ENCODE measurements at regions not wholly inside any gene's neighbourhood (a gene's known extent, or its start where the extent isn't known, plus 50 kb on each side); places are given as distances from the start of the nearest gene placed in this dataset.
A peak's percentile ranks its signal among the peaks of the same experiment; 100 is the strongest.

DNA sequence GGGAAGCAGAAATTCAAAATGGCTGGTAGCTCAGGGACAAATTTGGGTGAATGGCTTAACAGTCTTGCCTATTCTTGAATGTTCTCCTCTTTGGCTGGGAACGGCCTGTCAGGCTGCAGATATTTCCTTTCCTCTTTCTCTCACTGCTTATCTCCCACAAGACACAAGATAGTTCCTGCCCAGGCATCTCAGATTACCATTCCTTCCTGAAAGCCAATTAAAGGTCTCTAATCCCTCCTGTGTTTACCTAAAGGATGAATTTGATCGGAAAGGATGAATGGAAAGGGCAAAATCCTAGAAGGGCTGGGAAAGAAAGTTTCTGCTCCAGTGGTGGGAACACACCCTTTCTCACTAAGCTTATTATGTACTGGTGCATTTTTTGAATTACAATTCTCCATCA lies 95.9 kb upstream of the JAG1 start:
- WGBS (ENCODE audit: insufficient coverage): no CpG with 5 or more reads among the region's 2 CpGs
- H3K27ac ChIP-seq (ENCODE audit: insufficient read depth in 1 of 2, low read depth in 1 of 2, low read length in 2 of 2, poor library complexity in 1 of 2, severe bottlenecking in 2 of 2): no peak overlapping the region
- no peaks in the 10 kb centered on the region for H3K36me3 ChIP-seq (ENCODE audit: control insufficient read depth in 4 of 4, insufficient read depth in 4 of 4, low read length in 3 of 4)
- ChIA-PET POLR2A (no interaction called here), CTCF (interaction anchor here (1.2 kb wide), 1 partner anchor 31 kb away, joined by 3 read pairs; no protein-coding TSS in a partner anchor)
- H3K9me3 ChIP-seq (ENCODE audit: control extremely low read depth in 1 of 5, control insufficient read depth in 4 of 5, insufficient read depth in 2 of 5, low read depth in 1 of 5, low read length in 4 of 5): no peaks in the 10 kb centered on the region
- no peak overlapping the region for H3K4me3 ChIP-seq (ENCODE audit: control insufficient read depth in 1 of 7, extremely low read depth in 1 of 7, insufficient read depth in 4 of 7, low read depth in 2 of 7, low read length in 6 of 7)
- peaks cover 0 to 7% (median 0%) of the 10 kb centered on the region in 4 experiments for H3K4me1 ChIP-seq (ENCODE audit: control extremely low read depth in 1 of 4, control insufficient read depth in 4 of 4, insufficient read depth in 4 of 4, low read length in 3 of 4)
- H3K27me3 ChIP-seq (replicated peaks in 2 of 5; ENCODE audit: control insufficient read depth in 4 of 5, insufficient read depth in 5 of 5, low read length in 4 of 5): no peaks in the 10 kb centered on the region
- DNase-seq: peak; percentile 4 to 22 (median 9)

DNA sequence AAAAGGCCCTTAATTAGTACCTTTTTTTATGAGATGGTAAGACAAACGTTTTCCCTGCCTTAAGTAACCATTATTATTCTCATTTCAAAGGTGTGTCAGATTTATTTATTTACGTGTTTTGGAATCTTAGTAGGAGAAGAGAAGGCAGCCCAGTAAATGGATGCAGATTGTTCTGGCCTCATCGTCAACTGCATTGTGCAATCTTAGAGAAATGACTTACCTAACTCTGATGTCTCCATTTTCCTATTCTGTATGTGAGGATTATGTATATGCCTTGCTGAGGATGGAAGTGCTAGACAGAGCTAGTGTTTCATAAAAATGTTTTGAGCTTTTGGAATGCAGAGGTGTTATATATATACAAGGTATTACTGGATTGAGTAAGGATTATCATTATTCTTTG lies 97.0 kb upstream of the JAG1 start:
- no peaks in the 10 kb centered on the region for H3K36me3 ChIP-seq (ENCODE audit: control insufficient read depth in 4 of 4, insufficient read depth in 4 of 4, low read length in 3 of 4)
- ChIA-PET CTCF (no interaction called here), POLR2A (no interaction called here)
- no peak overlapping the region for H3K27ac ChIP-seq (ENCODE audit: insufficient read depth in 1 of 2, low read depth in 1 of 2, low read length in 2 of 2, poor library complexity in 1 of 2, severe bottlenecking in 2 of 2)
- H3K4me3 ChIP-seq (ENCODE audit: control insufficient read depth in 1 of 7, extremely low read depth in 1 of 7, insufficient read depth in 4 of 7, low read depth in 2 of 7, low read length in 6 of 7): no peak overlapping the region
- DNase-seq: no peak
- WGBS (ENCODE audit: insufficient coverage): 86% methylated on average over 1 of the region's 3 CpGs
- H3K27me3 ChIP-seq (replicated peaks in 2 of 5; ENCODE audit: control insufficient read depth in 4 of 5, insufficient read depth in 5 of 5, low read length in 4 of 5): no peaks in the 10 kb centered on the region
- peaks cover 0 to 2% (median 0%) of the 10 kb centered on the region in 5 experiments for H3K9me3 ChIP-seq (ENCODE audit: control extremely low read depth in 1 of 5, control insufficient read depth in 4 of 5, insufficient read depth in 2 of 5, low read depth in 1 of 5, low read length in 4 of 5)
- H3K4me1 ChIP-seq (ENCODE audit: control extremely low read depth in 1 of 4, control insufficient read depth in 4 of 4, insufficient read depth in 4 of 4, low read length in 3 of 4): peaks cover 0 to 7% (median 0%) of the 10 kb centered on the region in 4 experiments

DNA sequence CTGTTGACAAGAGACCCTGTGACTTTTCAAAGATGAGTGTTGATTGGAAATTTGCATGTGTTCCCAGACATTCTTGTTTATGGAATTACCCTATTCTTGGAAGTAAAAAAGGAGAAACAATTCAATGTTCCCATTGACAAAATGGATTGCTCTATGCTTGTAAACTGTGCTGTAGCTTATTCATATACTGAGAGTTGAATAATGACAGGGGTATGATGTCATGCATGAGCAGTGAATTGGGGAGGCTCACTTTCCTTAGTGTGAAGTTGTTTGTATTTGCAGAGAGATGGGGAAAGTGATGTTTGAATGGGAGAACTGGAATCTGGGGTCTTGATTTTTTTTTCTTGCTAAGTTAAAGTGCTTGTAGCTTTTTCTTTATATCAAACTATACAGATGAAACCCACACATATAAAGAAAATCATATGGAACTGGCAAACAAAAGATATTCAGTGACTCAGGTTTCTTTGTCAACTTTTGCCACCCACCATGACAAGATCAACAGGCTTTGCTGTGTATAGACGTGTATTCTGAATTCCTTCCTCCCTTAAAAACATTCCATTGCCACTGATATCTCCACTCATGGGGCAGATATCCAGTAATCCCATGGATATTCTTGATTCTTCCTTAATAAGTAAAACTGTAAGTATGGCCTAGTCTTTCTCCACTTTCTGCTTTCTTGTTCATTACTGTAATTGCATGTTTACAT lies 97.8 kb upstream of the JAG1 start:
- POLR2A ChIA-PET: no interaction called here
- H3K9me3 ChIP-seq (ENCODE audit: control extremely low read depth in 1 of 5, control insufficient read depth in 4 of 5, insufficient read depth in 2 of 5, low read depth in 1 of 5, low read length in 4 of 5): peaks cover 0 to 2% (median 0%) of the 10 kb centered on the region in 5 experiments
- no peak overlapping the region for H3K4me3 ChIP-seq (ENCODE audit: control insufficient read depth in 1 of 7, extremely low read depth in 1 of 7, insufficient read depth in 4 of 7, low read depth in 2 of 7, low read length in 6 of 7)
- H3K27ac ChIP-seq (ENCODE audit: insufficient read depth in 1 of 2, low read depth in 1 of 2, low read length in 2 of 2, poor library complexity in 1 of 2, severe bottlenecking in 2 of 2): no peak overlapping the region
- H3K36me3 ChIP-seq (ENCODE audit: control insufficient read depth in 4 of 4, insufficient read depth in 4 of 4, low read length in 3 of 4): no peaks in the 10 kb centered on the region
- 100% methylated on average over 1 of the region's 1 CpG for WGBS (ENCODE audit: insufficient coverage)
- CTCF ChIA-PET: no interaction called here
- peaks cover 0 to 7% (median 0%) of the 10 kb centered on the region in 4 experiments for H3K4me1 ChIP-seq (ENCODE audit: control extremely low read depth in 1 of 4, control insufficient read depth in 4 of 4, insufficient read depth in 4 of 4, low read length in 3 of 4)
- no peak for DNase-seq
- H3K27me3 ChIP-seq (replicated peaks in 2 of 5; ENCODE audit: control insufficient read depth in 4 of 5, insufficient read depth in 5 of 5, low read length in 4 of 5): no peaks in the 10 kb centered on the region

DNA sequence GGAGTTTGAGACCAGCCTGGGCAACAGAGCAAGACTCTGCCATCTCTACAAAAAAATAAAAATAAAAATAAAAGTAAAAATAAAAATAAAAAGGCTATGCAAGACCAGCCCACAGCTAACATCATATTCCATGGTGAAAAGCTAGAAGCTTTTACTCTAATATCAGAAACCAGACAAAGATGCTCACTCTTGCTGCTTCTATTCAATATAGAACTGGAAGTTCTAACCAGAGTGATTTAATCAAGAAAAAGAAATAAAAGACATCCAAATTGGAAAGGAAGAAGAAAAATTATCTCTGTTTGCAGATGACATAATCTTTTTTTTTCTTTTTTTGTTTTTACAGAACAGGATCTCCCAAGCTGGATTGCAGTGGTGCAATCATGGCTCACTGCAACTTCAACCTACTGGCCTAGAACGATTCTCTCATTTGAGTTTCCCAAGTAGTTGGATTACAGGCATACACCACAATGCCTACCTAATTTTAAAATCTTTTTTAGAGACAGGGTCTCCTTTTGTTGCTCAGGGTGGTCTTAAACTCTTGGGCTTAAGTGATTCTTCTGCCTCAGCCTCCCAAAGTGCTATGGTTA lies 100.7 kb upstream of the JAG1 start:
- ChIA-PET POLR2A (interaction anchor here (0.7 kb wide), 1 partner anchor 166 kb away, joined by 4 read pairs; no protein-coding TSS in a partner anchor), CTCF (interaction anchor here (1.1 kb wide), 1 partner anchor 9 kb away, joined by 3 read pairs; no protein-coding TSS in a partner anchor)
- H3K4me3 ChIP-seq (ENCODE audit: control insufficient read depth in 1 of 7, extremely low read depth in 1 of 7, insufficient read depth in 4 of 7, low read depth in 2 of 7, low read length in 6 of 7): no peak overlapping the region
- no peaks in the 10 kb centered on the region for H3K36me3 ChIP-seq (ENCODE audit: control insufficient read depth in 4 of 4, insufficient read depth in 4 of 4, low read length in 3 of 4)
- H3K4me1 ChIP-seq (ENCODE audit: control extremely low read depth in 1 of 4, control insufficient read depth in 4 of 4, insufficient read depth in 4 of 4, low read length in 3 of 4): peaks cover 0 to 4% (median 0%) of the 10 kb centered on the region in 4 experiments
- peaks cover 0 to 2% (median 0%) of the 10 kb centered on the region in 5 experiments for H3K9me3 ChIP-seq (ENCODE audit: control extremely low read depth in 1 of 5, control insufficient read depth in 4 of 5, insufficient read depth in 2 of 5, low read depth in 1 of 5, low read length in 4 of 5)
- no peak overlapping the region for H3K27ac ChIP-seq (ENCODE audit: insufficient read depth in 1 of 2, low read depth in 1 of 2, low read length in 2 of 2, poor library complexity in 1 of 2, severe bottlenecking in 2 of 2)
- WGBS (ENCODE audit: insufficient coverage): 100% methylated on average over 1 of the region's 1 CpG
- DNase-seq: no peak
- H3K27me3 ChIP-seq (replicated peaks in 2 of 5; ENCODE audit: control insufficient read depth in 4 of 5, insufficient read depth in 5 of 5, low read length in 4 of 5): no peaks in the 10 kb centered on the region

DNA sequence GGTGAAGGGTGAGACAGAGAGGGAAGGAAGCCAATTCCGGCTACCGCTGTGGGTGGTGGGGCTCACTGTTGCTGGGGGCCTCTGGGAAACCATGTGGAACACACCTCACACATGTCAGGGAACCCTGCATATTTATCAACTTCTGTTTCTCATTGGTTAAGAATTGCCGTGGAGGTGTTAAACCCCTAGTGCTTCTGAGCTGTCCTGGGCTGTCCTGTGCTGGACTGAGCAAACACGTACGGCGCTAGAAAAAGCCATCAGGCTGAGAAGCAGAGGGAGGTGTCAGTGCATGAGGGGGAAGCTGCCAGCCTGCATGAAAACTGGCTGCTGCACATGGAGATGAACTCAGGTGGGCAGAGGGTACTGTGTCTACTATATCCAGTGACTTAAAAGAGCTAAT lies 103.9 kb upstream of the JAG1 start:
- no peak for DNase-seq
- no peaks in the 10 kb centered on the region for H3K36me3 ChIP-seq (ENCODE audit: control insufficient read depth in 4 of 4, insufficient read depth in 4 of 4, low read length in 3 of 4)
- POLR2A ChIA-PET: no interaction called here
- H3K4me3 ChIP-seq (ENCODE audit: control insufficient read depth in 1 of 7, extremely low read depth in 1 of 7, insufficient read depth in 4 of 7, low read depth in 2 of 7, low read length in 6 of 7): no peak overlapping the region
- no peaks in the 10 kb centered on the region for H3K27me3 ChIP-seq (replicated peaks in 2 of 5; ENCODE audit: control insufficient read depth in 4 of 5, insufficient read depth in 5 of 5, low read length in 4 of 5)
- CTCF ChIA-PET: no interaction called here
- peaks cover 0 to 2% (median 0%) of the 10 kb centered on the region in 5 experiments for H3K9me3 ChIP-seq (ENCODE audit: control extremely low read depth in 1 of 5, control insufficient read depth in 4 of 5, insufficient read depth in 2 of 5, low read depth in 1 of 5, low read length in 4 of 5)
- peaks cover 3 to 18% (median 14%) of the 10 kb centered on the region in 4 experiments for H3K4me1 ChIP-seq (ENCODE audit: control extremely low read depth in 1 of 4, control insufficient read depth in 4 of 4, insufficient read depth in 4 of 4, low read length in 3 of 4)
- whole genome bisulfite sequencing (ENCODE audit: insufficient coverage): 96% methylated on average over 5 of the region's 6 CpGs
- H3K27ac ChIP-seq (ENCODE audit: insufficient read depth in 1 of 2, low read depth in 1 of 2, low read length in 2 of 2, poor library complexity in 1 of 2, severe bottlenecking in 2 of 2): no peak overlapping the region

DNA sequence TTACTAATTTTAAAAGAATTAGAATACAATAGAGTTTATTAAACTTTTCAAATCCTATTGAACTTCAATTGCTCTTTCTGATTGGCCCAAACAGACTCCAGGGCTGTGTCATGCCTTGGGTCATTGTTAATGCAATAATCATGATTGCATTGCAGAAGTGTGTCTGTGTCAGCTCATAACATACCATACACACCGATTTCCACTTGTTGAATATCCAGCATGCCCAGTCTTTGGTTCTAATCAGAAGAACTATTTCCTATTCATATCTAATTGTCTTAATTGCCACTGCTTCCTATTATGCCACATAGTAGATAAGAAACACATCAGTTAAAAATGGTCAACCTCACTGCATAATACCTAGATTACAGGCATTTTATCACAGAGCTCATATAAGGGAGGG lies 106.1 kb upstream of the JAG1 start:
- no CpG with 5 or more reads among the region's 1 CpG for WGBS (ENCODE audit: insufficient coverage)
- Histone ChIP-seq H3K36me3 (ENCODE audit: control insufficient read depth in 4 of 4, insufficient read depth in 4 of 4, low read length in 3 of 4) (no peaks in the 10 kb centered on the region), H3K9me3 (ENCODE audit: control extremely low read depth in 1 of 5, control insufficient read depth in 4 of 5, insufficient read depth in 2 of 5, low read depth in 1 of 5, low read length in 4 of 5) (peaks cover 0 to 2% (median 0%) of the 10 kb centered on the region in 5 experiments), H3K4me1 (ENCODE audit: control extremely low read depth in 1 of 4, control insufficient read depth in 4 of 4, insufficient read depth in 4 of 4, low read length in 3 of 4) (peaks cover 3 to 20% (median 15%) of the 10 kb centered on the region in 4 experiments), H3K27me3 (replicated peaks in 2 of 5; ENCODE audit: control insufficient read depth in 4 of 5, insufficient read depth in 5 of 5, low read length in 4 of 5) (no peaks in the 10 kb centered on the region), H3K27ac (ENCODE audit: insufficient read depth in 1 of 2, low read depth in 1 of 2, low read length in 2 of 2, poor library complexity in 1 of 2, severe bottlenecking in 2 of 2) (no peak overlapping the region), H3K4me3 (ENCODE audit: control insufficient read depth in 1 of 7, extremely low read depth in 1 of 7, insufficient read depth in 4 of 7, low read depth in 2 of 7, low read length in 6 of 7) (no peak overlapping the region)
- POLR2A ChIA-PET: no interaction called here
- no peak for DNase-seq
- CTCF ChIA-PET: no interaction called here

DNA sequence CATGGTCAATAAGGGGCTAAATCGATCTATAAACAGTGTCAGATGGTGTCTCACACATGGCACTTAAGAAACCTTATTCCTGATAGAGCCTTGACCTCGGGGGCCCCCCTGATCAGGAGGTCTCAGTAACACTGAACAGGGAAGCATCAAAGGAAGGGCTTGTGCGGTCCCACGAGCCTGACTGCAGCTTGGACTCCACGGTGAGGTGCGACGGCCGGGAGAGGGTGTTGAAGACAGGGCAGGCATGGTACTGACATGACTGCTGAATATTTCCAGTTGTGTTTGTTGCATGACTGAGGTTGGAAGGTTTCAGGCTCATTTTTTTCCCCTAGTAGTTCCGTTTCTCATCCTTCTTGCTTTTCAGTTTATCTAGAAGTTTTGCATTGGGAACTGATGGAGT lies 107.1 kb upstream of the JAG1 start:
- Histone ChIP-seq H3K9me3 (ENCODE audit: control extremely low read depth in 1 of 5, control insufficient read depth in 4 of 5, insufficient read depth in 2 of 5, low read depth in 1 of 5, low read length in 4 of 5) (no peaks in the 10 kb centered on the region), H3K4me3 (ENCODE audit: control insufficient read depth in 1 of 7, extremely low read depth in 1 of 7, insufficient read depth in 4 of 7, low read depth in 2 of 7, low read length in 6 of 7) (peak overlapping the region in 1 of 7 experiments; percentile 1), H3K36me3 (ENCODE audit: control insufficient read depth in 4 of 4, insufficient read depth in 4 of 4, low read length in 3 of 4) (no peaks in the 10 kb centered on the region), H3K27ac (ENCODE audit: insufficient read depth in 1 of 2, low read depth in 1 of 2, low read length in 2 of 2, poor library complexity in 1 of 2, severe bottlenecking in 2 of 2) (no peak overlapping the region), H3K27me3 (replicated peaks in 2 of 5; ENCODE audit: control insufficient read depth in 4 of 5, insufficient read depth in 5 of 5, low read length in 4 of 5) (no peaks in the 10 kb centered on the region), H3K4me1 (ENCODE audit: control extremely low read depth in 1 of 4, control insufficient read depth in 4 of 4, insufficient read depth in 4 of 4, low read length in 3 of 4) (peaks cover 3 to 20% (median 15%) of the 10 kb centered on the region in 4 experiments)
- WGBS (ENCODE audit: insufficient coverage): 92% methylated on average over 9 of the region's 9 CpGs
- DNase-seq: no peak
- ChIA-PET CTCF (interaction anchor here (2.0 kb wide), 1 partner anchor 106 kb away, joined by 4 read pairs; the partner anchor contains the start of gene JAG1), POLR2A (no interaction called here)
